A549 (cell line): ENCODE measurements at regions not wholly inside any gene's neighbourhood (a gene's known extent, or its start where the extent isn't known, plus 50 kb on each side); places are given as distances from the start of the nearest gene placed in this dataset.

Experiments used
- CHD2 ChIP-seq: fragments of 150-350 bp; IDR thresholded peaks from 2 replicates; pipeline ENCODE4 v1.6.1; 2014; ENCODE audit warnings: low read length; ENCODE audit not compliant: partially characterized antibody
- CHD4 ChIP-seq: fragments of 200-600 bp; sonication (generic); IDR thresholded peaks from 2 replicates; pipeline ENCODE4 v1.6.1; 2016; ENCODE audit warnings: antibody characterized with exemption, mild to moderate bottlenecking, borderline replicate concordance
- CTCF ChIP-seq: fragments of >200 bp; sonication (Bioruptor Twin); formaldehyde crosslinking; IDR thresholded peaks from 3 replicates; pipeline ENCODE4 v1.5.1; 2016
- EP300 ChIP-seq, 2 experiments: fragments of >200 bp; sonication (Bioruptor Twin); formaldehyde crosslinking; IDR thresholded peaks; 2 replicates in 1 of 2; 3 replicates in 1 of 2; pipeline ENCODE4 v1.6.1; 2016 to 2017
- JUN ChIP-seq, 2 experiments: fragments of >200 bp; sonication (Bioruptor Twin); formaldehyde crosslinking; IDR thresholded peaks; 2 replicates in 1 of 2; 3 replicates in 1 of 2; pipeline ENCODE4 v1.6.1; 2016 to 2017
- JUNB ChIP-seq: fragments of >200 bp; sonication (Bioruptor Twin); formaldehyde crosslinking; IDR thresholded peaks from 2 replicates; pipeline ENCODE4 v1.6.1; 2016
- NFE2L2 ChIP-seq: fragments of 150-350 bp; conservative IDR thresholded peaks from 2 replicates; pipeline ENCODE4 v1.6.1; 2014; ENCODE audit warnings: low read length
- POLR2A ChIP-seq: IDR thresholded peaks from 2 replicates; pipeline ENCODE4 v1.6.1; 2012; ENCODE audit warnings: mild to moderate bottlenecking, low read length
- SMC3 ChIP-seq: fragments of >200 bp; sonication (Bioruptor Twin); formaldehyde crosslinking; IDR thresholded peaks from 3 replicates; pipeline ENCODE4 v1.6.1; 2018; ENCODE audit warnings: inconsistent platforms
- USF2 ChIP-seq: fragments of 450-650 bp; IDR thresholded peaks from 2 replicates; pipeline ENCODE4 v1.6.1; 2014; ENCODE audit warnings: antibody characterized with exemption

- TF ChIP-seq EP300 (IDR thresholded peaks at IDR 0.05) (no peak), NFE2L2 (no peak), CHD2 (no peak), POLR2A (no peak), USF2 (no peak), CTCF (no peak), JUNB (no peak), CHD4 (no peak), JUN (IDR thresholded peaks at IDR 0.05) (no peak), SMC3 (no peak)
These were observed 494.5 kb downstream of the BRD1 start for GRCh38 chr22:49333206-49333605.
